ENCODE measurements at regions not wholly inside any gene's neighbourhood (a gene's known extent, or its start where the extent isn't known, plus 50 kb on each side); places are given as distances from the start of the nearest gene placed in this dataset.
"Not testable (repeated sequence)": the region's sequence is repeated elsewhere in the genome, so short reads cannot be mapped to it uniquely, and the experiment has no call there.

DNA sequence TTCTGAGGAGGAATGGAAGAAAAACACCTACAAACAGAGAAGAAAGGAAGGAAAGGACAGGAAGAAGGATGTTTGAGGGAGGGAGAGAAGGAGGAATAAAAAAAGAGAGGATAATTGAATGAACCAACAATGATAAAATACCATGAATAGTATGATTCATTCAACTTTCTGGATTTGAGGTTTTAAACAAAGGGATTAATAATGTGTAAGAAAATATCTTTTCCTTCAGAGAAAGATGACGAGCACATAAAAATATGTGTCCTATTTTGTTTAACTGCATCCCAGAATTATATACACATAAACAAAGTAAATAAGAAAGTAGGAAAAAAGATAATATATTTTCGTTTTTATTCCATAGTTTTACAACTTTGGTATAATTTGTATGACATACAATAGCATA is 1380.4 kb downstream of the STIM2 start:
- DNase-seq, result no peak

DNA sequence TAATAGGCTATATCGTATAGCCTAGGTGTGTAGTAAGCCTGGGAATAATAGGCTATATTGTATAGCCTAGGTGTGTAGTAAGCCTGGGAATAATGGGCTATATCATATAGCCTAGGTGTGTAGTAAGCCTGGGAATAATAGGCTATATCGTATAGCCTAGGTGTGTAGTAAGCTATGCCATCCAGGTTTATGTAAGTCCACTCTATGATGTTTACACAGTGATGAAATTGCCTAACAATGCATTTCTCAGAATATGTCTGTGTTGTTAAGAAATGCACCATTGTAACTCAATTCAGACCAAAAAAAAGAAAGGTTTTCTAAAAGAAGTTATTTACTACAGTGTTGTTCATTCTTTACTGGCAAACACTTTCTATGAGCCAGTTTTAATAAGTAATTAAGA is 1387.2 kb downstream of the STIM2 start:
- DNase-seq, result peak; percentile 67

DNA sequence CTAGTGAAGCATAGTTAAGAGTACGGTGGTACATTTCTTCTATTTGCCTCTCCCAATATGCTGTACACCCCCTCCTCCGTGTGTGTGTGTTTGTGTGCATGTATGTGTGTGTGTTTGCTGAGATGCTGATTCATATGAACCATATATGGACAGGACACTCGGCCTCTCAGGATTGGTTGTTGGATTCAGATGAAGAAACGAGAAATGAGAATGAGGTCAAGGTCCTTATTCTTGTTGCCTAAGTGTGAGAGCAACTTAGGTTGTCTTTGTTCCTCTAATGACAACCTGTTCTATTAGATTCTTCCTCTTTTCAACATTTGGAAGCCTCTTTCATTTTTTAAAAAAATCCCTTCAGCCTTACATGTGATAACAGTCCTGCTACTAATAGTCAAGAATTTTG is 1387.6 kb downstream of the STIM2 start:
- DNase-seq, result peak; percentile 43

DNA sequence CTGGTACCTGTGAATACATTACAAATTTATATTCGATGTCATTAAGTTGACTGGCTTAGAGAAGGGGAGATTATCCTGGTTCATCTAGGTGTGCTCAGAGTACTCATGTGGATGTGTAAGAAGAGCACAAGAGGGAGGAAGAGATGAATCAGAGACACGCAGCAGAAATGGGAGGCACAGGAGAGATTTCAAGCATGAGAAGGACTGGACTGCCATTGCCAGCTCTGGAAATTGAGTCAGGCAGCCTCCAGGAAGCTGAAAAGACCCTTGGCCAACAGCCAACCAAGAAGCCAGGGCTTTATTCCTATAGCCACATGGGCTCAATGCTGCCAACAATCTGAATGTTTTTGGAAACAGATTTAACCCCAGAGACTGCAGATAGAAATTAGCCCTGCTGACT is 1390.0 kb downstream of the STIM2 start:
- DNase-seq, result no peak

DNA sequence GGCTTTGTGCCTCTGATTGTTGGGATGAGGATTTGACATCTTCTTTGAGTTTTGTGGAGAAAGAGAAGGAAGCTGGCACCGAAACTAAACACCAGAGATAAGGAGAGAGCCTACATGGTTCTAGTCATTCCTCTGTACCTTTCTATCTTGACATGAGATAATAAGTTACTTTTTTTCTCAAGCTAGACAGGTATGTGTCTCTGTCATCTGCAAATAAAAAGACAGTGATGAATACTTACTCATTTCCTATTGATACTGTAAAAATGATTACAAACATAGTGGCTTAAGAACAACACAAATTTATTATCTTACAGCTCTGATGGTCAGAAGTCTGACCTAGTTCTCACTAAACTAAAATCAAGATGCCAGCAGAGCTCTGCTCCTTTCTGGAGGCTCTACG is 1391.2 kb downstream of the STIM2 start:
- DNase-seq, result no peak

DNA sequence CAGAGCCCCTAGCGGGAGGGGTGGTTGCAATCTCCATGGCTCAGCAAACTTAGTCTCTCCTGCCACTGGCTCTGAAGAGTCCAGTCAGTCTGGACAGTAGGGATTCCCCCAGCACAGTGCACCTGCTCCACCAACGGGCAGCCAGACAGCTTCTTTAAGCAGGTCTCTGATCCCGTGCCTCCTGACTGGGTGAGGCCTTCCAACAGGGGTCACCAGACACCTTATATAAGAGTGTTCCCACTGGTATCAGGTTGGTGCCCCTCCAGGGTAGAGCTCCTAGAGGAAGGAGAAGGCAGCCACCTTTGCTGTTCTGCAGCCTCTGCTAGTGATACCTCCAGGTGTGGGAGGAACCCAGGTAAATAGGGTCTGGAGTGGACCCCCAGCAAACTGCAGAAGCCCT is 1393.4 kb downstream of the STIM2 start:
- peak; percentile 41 for DNase-seq

DNA sequence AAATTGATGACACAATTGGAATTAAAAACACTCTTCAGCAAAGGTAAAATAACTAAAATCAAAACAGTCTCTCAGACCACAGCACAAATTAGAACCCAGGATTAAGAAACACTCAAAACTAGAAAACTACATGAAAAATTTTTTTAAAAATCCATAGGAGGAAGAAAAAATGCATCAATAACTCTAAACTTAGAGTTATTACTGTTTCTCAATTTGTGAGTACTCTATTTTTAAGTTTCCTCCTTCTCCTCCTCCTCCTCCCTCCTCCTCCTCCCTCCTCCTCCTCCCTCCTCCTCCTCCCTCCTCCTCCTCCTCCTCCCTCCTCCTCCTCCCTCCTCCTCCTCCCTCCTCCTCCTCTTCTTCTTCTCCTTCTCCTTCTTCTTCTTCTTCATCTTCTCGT is 1395.7 kb downstream of the STIM2 start:
- DNase-seq, result no peak

DNA sequence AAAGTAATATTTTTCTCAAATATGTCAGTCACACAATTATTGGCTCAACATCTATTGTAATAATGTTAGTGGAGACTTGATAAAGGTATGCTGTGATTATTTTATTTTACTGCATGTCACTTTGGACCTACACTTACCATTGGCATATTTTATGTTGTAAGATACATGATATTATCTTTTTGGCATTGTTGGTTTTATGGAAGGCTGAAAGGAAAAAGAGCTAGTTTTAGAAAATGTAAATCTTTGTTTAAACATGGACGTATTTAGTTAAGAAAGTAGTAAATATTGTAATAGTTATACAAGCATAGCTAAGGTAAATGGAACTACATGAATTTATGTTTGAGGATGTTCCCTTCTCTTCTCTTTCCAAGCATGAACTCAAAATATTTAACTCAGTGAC is 1399.3 kb downstream of the STIM2 start:
- peak; percentile 25 for DNase-seq

DNA sequence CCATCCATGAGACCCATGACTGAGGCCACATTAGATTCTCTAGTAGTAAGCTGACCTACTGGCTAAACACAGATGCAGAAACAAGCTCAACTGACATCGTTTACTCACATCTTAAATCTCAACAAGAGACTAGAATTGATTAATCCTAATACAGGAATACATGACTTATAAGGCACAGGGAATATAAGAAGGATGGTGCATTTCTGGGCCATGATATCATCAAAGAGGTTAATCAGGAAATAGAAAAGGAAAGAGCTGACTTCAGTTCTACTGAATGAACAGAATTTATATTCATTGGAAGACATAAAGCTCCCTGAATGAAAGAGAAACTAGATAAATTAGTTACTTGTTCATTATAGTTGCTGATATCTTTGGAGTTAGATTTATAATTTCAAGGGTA is 1406.5 kb downstream of the STIM2 start:
- no peak for DNase-seq

DNA sequence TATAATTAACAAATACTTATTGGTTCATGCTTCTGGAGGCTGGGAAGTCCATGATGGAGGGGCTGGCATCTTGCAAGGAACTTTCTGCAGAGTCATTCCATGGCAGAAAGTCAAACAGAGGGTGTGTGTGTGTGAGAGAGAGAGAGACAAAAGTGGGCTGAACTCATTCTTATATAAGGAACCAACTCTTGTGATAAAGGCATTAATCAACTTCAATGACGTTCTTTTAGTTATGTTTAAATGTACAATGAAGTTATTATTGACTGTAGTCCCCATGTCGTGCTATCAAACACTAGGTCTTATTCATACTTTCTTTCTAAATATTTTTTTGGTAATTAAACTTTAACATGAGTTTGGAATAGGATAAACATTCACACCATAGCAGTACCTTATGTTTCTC is 1408.8 kb downstream of the STIM2 start:
- no peak for DNase-seq

DNA sequence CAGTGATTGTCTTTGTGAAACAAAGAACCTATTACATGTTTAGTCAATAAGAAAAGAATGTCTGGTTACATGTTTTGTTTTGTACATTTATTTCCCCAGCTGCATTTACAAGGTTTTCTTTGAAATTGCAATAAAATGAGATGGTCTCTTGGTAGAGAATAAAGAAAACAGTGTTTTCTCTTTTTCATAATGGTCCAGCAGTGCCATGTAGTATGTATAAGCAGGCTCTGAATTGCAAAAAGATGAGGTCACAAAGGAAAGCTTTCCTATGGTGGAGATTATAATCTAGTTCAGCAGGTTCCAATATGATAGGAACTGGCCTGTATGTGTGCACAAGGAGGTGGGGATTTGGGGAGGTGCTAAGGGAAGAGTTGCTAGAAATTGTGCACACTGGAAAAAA is 1417.3 kb downstream of the STIM2 start:
- DNase-seq, result peak; percentile 53

DNA sequence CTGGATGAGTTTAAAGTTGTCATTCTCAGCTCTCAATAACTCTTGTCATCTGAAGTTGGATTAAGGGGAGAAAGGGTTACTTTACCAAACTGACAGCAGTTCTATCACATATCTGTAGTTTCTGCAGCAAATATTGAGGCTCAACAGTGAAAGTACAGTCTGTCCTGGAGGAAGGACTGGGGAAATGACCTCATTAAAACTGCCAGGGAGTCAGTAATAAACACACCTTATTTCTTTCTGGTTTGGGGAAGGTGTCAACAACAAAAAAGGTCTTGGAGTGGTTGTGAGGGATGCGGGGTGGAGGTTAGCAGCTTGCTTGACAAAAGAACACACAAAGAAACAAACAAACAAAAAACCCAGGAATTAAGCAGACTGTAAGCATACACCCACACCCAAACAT is 1418.0 kb downstream of the STIM2 start:
- DNase-seq, result peak; percentile 9

DNA sequence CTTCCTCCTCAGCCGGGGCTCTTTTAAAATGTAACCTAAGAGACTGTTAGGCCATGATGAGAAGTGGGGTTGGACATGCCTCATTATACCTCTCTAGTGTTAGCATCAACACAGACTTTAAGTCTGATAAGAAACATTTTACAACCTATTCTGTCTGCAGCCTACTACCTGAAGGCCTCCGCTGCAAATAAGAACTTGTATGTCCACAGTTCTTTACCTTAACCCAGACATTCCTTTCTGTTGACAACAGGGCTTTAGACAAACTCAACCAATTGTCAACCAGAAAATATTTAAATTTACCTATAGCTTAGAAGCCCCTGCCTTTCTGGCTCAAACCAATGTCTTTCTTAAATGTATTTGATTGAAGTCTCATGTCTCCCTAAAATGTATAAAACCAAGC is 1418.6 kb downstream of the STIM2 start:
- no peak for DNase-seq

DNA sequence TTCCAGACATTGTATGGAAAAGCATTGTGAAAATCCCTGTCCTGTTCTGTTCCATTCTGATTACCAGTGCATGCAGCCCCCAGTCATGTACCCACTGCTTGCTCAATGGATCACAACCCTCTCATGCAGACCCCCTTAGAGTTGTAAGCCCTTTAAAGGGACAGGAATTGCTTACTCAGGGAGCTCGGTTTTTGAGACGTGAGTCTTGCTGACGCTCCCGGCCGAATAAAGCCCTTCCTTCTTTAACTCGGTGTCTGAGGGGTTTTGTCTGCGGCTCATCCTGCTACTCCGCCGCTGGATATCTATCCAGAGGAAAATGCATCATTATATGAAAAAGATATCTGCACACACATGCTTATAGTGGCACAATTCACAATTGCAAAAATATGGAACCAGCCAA is 1425.6 kb downstream of the STIM2 start:
- DNase-seq, result not testable (repeated sequence)

DNA sequence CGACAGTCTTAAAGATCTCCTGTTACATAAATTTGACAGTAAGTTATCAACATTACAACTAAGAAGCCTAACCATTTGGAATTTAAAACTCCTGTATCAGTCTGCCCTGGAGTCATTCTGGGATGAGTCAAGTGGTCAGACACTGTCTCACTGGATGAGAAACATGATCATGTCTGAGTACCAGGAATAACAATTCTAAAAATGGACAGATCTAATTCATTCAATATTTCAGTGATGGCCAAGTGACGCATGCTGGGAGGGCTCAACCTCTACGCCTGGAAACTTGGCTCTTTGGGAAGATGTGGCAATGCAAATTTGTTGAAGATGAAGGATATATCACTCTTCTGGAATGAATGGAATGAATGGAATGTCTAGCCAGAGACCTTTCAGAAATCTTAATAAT is 1427.2 kb downstream of the STIM2 start:
- no peak for DNase-seq

DNA sequence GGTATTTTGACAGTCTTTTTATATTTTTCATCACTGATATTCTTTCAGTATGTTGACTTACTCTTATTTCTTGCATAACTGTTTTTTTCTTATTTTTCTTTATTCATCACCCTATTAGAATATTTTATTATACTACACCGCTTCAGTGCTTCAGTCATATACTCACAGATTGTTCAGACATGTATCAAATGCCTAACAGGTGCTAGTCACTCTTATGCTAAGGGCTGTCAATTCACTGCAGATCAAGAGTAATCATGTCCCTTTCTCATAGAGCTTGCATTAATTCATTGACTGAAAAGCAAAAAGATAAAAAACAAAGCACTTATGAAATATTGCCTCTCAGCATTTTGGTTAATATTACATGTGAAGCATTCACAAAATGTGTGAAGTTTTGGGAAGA is 1435.6 kb downstream of the STIM2 start:
- DNase-seq, result no peak

DNA sequence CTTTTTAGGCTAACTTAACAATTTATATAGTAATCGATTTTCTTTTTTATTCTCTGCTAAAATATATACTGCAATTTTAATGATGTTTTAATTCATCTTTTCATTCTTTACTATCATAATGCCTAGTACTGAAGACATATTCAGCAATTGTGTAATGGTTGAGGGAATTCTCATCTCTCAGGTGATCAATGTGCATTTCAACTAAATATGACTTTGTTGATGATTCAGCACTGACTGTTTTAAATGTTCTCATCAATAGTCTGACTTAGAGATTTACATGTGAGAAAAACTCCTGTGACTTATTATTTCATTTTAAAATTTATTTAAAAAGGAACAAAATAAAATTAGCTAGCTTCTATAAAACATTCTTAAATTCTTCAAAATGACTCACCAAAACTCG is 1450.3 kb downstream of the STIM2 start:
- no peak for DNase-seq

DNA sequence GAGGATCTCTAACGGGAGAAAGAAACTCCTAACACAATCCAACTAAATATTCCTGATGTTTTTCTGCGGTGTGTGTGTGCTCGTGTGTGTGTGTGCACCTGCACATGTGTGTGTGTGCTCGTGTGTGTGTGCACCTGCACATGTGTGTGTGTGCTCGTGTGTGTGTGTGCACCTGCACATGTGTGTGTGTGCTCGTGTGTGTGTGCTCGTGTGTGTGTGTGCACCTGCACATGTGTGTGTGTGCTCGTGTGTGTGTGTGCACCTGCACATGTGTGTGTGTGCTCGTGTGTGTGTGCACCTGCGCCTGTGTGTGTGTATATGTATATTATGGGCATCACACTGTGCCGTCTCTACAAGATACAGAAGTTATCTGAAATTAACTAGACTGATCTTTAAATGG is 1451.9 kb downstream of the STIM2 start:
- peak; percentile 18 for DNase-seq

DNA sequence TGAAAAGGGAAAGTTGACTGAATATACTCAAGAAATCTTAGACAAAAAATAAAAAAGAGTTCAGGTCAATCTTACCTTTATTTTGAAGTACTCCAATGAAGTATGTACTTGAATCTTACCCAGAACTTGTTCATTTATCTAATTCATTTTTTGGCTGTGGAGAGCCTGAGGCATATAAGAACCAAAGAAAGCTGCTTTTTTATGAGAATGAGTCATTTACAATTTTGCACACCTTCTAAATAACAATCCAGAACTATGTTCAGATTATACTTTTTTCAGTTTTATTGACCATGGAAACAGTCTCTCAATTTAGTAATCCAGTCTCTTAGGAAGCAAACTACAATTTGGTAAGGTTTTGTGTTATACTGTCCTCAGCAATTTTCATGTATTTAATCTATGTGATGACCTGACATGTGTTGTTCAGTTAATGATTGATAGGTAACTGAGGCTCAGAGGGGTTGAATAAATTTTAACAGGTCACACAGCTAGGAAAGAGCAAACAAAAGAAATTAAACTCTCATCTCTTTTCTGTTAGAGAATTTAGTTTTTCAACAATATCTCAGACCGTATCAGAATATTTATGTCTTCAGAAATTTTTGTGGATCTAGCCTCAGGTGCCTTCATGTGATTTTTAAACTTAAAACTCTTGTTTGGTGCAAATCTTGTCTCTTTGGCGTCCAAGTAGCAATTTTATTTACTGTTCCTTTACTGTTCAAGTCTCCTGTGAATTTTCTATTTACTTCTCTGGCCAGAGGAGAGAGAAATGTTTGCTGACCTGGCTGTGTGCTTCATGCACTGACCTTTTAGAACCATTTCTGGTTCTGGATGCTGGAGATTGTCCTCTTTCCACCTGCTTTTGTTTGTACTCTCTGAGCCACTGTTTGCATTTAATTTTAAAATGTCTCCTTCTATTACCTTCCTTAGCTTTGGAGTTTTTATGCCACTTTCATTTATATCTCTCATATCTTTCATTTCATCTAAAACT is 1453.4 kb downstream of the STIM2 start:
- peak; percentile 89 for DNase-seq

DNA sequence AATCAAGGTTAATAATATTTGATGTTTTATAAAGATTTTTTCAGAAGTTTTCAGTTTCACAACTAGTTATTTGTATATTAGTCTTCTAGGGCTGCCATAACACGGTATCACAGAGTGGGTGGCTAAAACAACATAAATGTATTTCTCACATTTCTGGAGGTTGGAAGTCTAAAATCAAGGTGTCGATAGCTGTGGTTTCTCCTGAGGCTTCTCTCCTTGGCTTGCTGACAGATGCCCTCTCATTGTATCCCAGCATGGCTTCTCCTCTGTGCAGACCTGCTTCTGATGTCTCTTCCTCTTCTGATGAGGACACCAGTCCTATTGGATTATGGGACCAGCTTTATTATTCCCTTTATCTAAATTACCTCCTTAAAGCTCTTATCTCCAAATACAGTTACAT is 1456.6 kb downstream of the STIM2 start:
- no peak for DNase-seq

DNA sequence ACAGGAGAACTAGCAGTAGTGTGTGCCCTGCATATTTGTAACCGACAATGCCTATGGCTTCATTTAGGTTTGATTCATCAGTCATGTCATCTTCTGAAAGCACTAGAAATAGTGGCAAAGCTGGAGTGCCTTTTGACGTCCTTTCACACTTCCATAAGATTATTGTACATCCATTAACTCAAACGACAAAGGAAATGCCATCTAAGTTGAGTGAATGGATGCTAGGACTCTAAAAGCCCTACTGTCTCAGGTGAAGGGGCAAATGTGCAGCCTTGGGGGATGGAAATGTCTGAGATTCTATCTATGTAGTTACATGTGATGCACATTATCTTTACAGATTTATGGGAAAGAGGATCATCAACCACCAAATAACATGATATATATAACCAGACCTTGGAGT is 1473.6 kb downstream of the STIM2 start:
- DNase-seq, result no peak

DNA sequence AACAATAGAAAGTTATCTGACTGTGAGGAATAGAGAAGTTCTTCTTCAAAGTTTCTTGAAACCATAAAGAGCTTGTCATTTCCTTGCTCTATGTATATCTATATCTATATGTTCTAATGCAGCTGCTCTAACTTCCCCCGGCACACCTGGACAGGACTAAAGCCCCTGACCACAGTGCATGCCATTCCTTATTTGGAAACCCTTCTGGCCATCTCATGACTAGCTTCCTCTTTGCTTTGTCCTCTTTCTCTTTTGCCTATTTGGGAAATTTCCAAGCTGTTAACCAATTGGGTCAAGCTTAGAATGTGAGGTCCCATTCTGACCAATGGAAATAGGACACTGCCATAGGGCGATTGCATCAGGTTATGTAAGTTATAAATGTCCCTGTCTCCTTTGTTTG is 1481.1 kb downstream of the STIM2 start:
- no peak for DNase-seq

DNA sequence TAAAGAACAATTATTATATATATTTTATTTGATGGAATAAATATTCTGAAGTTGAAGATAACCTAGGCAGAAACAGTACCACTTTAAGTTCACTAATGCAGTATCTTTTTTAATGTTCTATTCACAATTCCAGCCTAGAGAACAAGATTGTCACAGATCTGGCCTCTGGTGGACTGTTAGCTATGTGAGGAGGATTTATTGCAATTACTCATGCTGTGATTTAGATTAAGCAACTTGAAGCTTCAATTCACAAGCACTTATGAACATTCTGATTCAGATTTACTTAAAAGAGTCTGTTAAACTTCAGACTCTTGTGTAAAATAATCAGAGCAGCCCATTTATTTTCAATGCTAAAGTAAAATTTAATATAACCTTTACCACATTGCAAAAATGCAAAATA is 1489.8 kb downstream of the STIM2 start:
- DNase-seq, result no peak

DNA sequence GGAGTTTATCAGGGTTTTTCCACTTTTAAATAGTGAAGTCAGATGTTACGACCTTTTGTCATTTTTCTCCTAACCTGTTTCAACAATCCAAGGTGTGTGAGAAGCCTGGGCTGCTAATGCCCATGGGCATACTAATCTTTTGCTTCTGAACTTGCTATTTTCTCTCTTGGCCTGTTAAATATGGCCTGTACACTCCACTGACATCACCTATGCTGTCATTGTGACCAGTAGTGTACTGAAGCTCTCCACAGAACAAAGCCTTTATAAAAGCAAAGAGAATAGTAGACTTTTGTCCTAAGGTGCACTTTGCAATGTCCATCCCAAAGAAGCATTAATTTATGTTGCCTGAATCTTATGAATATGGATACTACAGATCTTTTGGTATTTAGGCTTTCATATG is 1490.5 kb downstream of the STIM2 start:
- DNase-seq, result no peak

DNA sequence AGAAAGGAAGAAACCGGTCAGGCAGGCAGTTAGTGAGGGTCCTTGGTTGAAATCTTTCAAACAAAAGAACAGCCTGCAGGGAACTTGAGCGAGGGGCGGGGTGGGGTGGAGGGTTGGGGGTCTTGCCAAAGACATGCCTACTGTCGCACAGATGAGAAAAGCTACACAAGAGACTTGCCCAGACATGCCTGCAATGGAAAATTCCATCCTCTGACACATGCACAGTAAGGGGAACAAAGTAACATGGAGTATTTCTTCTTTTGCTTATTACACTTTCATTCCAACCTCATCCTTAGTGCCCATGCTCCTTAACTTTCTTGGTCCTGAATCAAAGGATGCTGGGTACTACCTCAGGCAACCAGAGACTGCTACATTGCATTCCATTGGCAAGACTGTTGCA is 1491.2 kb downstream of the STIM2 start:
- no peak for DNase-seq
